DOHH2 (cell line): ENCODE measurements at regions not wholly inside any gene's neighbourhood (a gene's known extent, or its start where the extent isn't known, plus 50 kb on each side); places are given as distances from the start of the nearest gene placed in this dataset.

ENCODE experiments used
- EZH2phosphoT487 ChIP-seq: fragments of 200-600 bp; sonication (generic); IDR thresholded peaks from 2 replicates; pipeline ENCODE4 v1.6.1; 2017; ENCODE audit warnings: borderline replicate concordance, mild to moderate bottlenecking, antibody characterized with exemption, low read length, moderate library complexity, mixed read lengths
- TF ChIP-seq, protein P1 (sequence below): fragments of 200-600 bp; sonication (generic); IDR thresholded peaks from one replicate; pipeline ENCODE4 v1.5.1; 2014; ENCODE audit warnings: antibody characterized with exemption, mild to moderate bottlenecking, low read depth, low read length; ENCODE audit not compliant: poor library complexity, severe bottlenecking

DNA sequence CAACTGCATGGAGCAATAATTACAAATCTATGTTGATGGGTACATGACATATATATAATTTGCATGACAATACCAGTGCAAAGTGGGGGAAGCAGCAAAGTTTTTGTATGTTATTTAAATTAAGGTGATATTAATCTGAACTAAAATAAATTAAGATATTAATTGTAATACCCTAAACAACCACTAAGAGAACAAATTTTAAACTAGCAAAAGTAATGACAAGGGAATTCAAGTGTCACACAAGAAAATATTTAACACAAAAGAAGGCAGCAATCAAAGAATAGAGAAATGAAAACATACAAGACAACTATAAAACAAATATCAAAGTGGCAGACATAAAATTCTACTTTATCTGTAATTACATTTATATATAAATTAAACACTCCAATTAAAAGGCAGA, 2003.4 kb downstream of the MAT2B start:
- TF ChIP-seq, protein P1, sequence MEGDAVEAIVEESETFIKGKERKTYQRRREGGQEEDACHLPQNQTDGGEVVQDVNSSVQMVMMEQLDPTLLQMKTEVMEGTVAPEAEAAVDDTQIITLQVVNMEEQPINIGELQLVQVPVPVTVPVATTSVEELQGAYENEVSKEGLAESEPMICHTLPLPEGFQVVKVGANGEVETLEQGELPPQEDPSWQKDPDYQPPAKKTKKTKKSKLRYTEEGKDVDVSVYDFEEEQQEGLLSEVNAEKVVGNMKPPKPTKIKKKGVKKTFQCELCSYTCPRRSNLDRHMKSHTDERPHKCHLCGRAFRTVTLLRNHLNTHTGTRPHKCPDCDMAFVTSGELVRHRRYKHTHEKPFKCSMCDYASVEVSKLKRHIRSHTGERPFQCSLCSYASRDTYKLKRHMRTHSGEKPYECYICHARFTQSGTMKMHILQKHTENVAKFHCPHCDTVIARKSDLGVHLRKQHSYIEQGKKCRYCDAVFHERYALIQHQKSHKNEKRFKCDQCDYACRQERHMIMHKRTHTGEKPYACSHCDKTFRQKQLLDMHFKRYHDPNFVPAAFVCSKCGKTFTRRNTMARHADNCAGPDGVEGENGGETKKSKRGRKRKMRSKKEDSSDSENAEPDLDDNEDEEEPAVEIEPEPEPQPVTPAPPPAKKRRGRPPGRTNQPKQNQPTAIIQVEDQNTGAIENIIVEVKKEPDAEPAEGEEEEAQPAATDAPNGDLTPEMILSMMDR = no peak
- no peak for TF ChIP-seq EZH2phosphoT487
